MM.1S (cell line): ENCODE measurements at regions not wholly inside any gene's neighbourhood (a gene's known extent, or its start where the extent isn't known, plus 50 kb on each side); places are given as distances from the start of the nearest gene placed in this dataset.
"Not testable (repeated sequence)": the region's sequence is repeated elsewhere in the genome, so short reads cannot be mapped to it uniquely, and the experiment has no call there.

ENCODE experiments used
- DNase-seq: peaks from one replicate; pipeline ENCODE4 v3.0.0-alpha.2; 2015
- H2AFZ ChIP-seq: fragments of 300-600 bp; sonication (generic); 2 replicates; pipeline ENCODE4 v1.6.0; 2016; ENCODE audit warnings: antibody characterized with exemption, low read length
- H3F3A ChIP-seq: fragments of 300-600 bp; sonication (generic); 2 replicates; pipeline ENCODE4 v1.6.1; 2016; ENCODE audit warnings: mild to moderate bottlenecking, antibody characterized with exemption, low read length, moderate library complexity, mixed read lengths; ENCODE audit not compliant: insufficient read depth
- H3K27ac ChIP-seq: fragments of 300-600 bp; sonication (generic); 2 replicates; pipeline ENCODE4 v1.5.1; 2016; ENCODE audit warnings: mild to moderate bottlenecking, low read length
- H3K27me3 ChIP-seq: fragments of 300-600 bp; sonication (generic); replicated peaks from 2 replicates; pipeline ENCODE4 v1.6.0; 2016; ENCODE audit warnings: low read length; ENCODE audit not compliant: insufficient read depth
- H3K36me3 ChIP-seq: fragments of 300-600 bp; sonication (generic); replicated peaks from 2 replicates; pipeline ENCODE4 v1.6.1; 2016; ENCODE audit warnings: mild to moderate bottlenecking, low read length, mixed read lengths; ENCODE audit not compliant: insufficient read depth
- H3K4me1 ChIP-seq: fragments of 300-600 bp; sonication (generic); 2 replicates; pipeline ENCODE4 v1.6.1; 2016; ENCODE audit warnings: low read length, mixed read lengths
- H3K4me2 ChIP-seq: fragments of 300-600 bp; sonication (generic); 2 replicates; pipeline ENCODE4 v1.6.0; 2016; ENCODE audit warnings: low read depth, low read length
- H3K4me3 ChIP-seq: fragments of 300-600 bp; sonication (generic); 2 replicates; pipeline ENCODE4 v1.5.1; 2016; ENCODE audit warnings: low read length, mixed read lengths
- H3K79me2 ChIP-seq: fragments of 300-600 bp; sonication (generic); 2 replicates; pipeline ENCODE4 v1.6.1; 2016; ENCODE audit warnings: mixed run types, low read length, mixed read lengths
- H3K9ac ChIP-seq: fragments of 300-600 bp; sonication (generic); 2 replicates; pipeline ENCODE4 v1.6.1; 2016; ENCODE audit warnings: low read length, mixed read lengths
- H3K9me2 ChIP-seq: fragments of 300-600 bp; sonication (generic); replicated peaks from 2 replicates; pipeline ENCODE4 v1.6.1; 2016; ENCODE audit warnings: mild to moderate bottlenecking, low read length, mixed read lengths; ENCODE audit not compliant: insufficient read depth
- H3K9me3 ChIP-seq: fragments of 300-600 bp; sonication (generic); replicated peaks from 2 replicates; pipeline ENCODE4 v1.6.1; 2016; ENCODE audit warnings: mild to moderate bottlenecking, low read length, mixed read lengths; ENCODE audit not compliant: insufficient read depth
- H4K20me1 ChIP-seq: fragments of 300-600 bp; sonication (generic); 2 replicates; pipeline ENCODE4 v1.6.1; 2016; ENCODE audit warnings: mild to moderate bottlenecking, low read length, moderate library complexity, mixed read lengths; ENCODE audit not compliant: insufficient read depth
- CTCF ChIP-seq: fragments of 300-600 bp; sonication (generic); IDR thresholded peaks from 2 replicates; pipeline ENCODE4 v1.5.1; 2016; ENCODE audit warnings: antibody characterized with exemption, low read length, mixed read lengths
- EZH2 ChIP-seq: fragments of 300-600 bp; sonication (generic); optimal IDR thresholded peaks from 2 replicates; pipeline ENCODE3; 2017; ENCODE audit warnings: low read depth, mild to moderate bottlenecking, antibody characterized with exemption, low read length, mixed read lengths
- EZH2phosphoT487 ChIP-seq: fragments of 300-600 bp; sonication (generic); IDR thresholded peaks from 2 replicates; pipeline ENCODE4 v1.6.1; 2018; ENCODE audit warnings: antibody characterized with exemption, low read length

- no peaks in the 10 kb centered on the region for H3K4me1 ChIP-seq
- no peak for TF ChIP-seq CTCF
- no peak for TF ChIP-seq EZH2phosphoT487
- TF ChIP-seq EZH2 = no peak
- no peak overlapping the region for H3K9ac ChIP-seq
- no peaks in the 10 kb centered on the region for H3K36me3 ChIP-seq
- no peak overlapping the region for H2AFZ ChIP-seq
- no peaks in the 10 kb centered on the region for H4K20me1 ChIP-seq
- H3K9me2 ChIP-seq = no peaks in the 10 kb centered on the region
- H3K9me3 ChIP-seq = no peaks in the 10 kb centered on the region
- no peak for DNase-seq
- no peak overlapping the region for H3K4me2 ChIP-seq
- H3K79me2 ChIP-seq = no peaks in the 10 kb centered on the region
- H3F3A ChIP-seq = no peaks in the 10 kb centered on the region
- no peaks in the 10 kb centered on the region for H3K27me3 ChIP-seq
- H3K27ac ChIP-seq = no peak overlapping the region
- H3K4me3 ChIP-seq = no peak overlapping the region
These were observed 81.4 kb upstream of the ELAC2 start for GRCh38 chr17:13099089-13099735.

- TF ChIP-seq EZH2phosphoT487 = no peak
- TF ChIP-seq CTCF = no peak
- TF ChIP-seq EZH2 = no peak
- no peaks in the 10 kb centered on the region for H3F3A ChIP-seq
- H3K79me2 ChIP-seq = no peaks in the 10 kb centered on the region
- no peaks in the 10 kb centered on the region for H4K20me1 ChIP-seq
- H3K9ac ChIP-seq = no peak overlapping the region
- no peak for DNase-seq
- no peaks in the 10 kb centered on the region for H3K9me3 ChIP-seq
- no peaks in the 10 kb centered on the region for H3K27me3 ChIP-seq
- H3K4me1 ChIP-seq = no peaks in the 10 kb centered on the region
- no peak overlapping the region for H3K27ac ChIP-seq
- H3K4me2 ChIP-seq = no peak overlapping the region
- H2AFZ ChIP-seq = no peak overlapping the region
- H3K9me2 ChIP-seq = no peaks in the 10 kb centered on the region
- no peaks in the 10 kb centered on the region for H3K36me3 ChIP-seq
- no peak overlapping the region for H3K4me3 ChIP-seq
These were observed 78.5 kb upstream of the ELAC2 start for GRCh38 chr17:13096291-13096690.

GRCh38 chr17:13092010-13092409, 74.2 kb upstream of the ELAC2 start:
- not testable (repeated sequence) for H3K27me3 ChIP-seq, DNase-seq, H4K20me1 ChIP-seq, H3K4me3 ChIP-seq, H3K4me1 ChIP-seq, H3K36me3 ChIP-seq, H2AFZ ChIP-seq, H3K9me3 ChIP-seq, H3F3A ChIP-seq, H3K9me2 ChIP-seq, H3K9ac ChIP-seq, H3K27ac ChIP-seq, H3K79me2 ChIP-seq, H3K4me2 ChIP-seq

GRCh38 chr17:13088666-13089065, 70.8 kb upstream of the ELAC2 start:
- no peaks in the 10 kb centered on the region for H3K27me3 ChIP-seq
- no peaks in the 10 kb centered on the region for H3K9me2 ChIP-seq
- H4K20me1 ChIP-seq = no peaks in the 10 kb centered on the region
- DNase-seq = no peak
- no peaks in the 10 kb centered on the region for H3K36me3 ChIP-seq
- H3K4me3 ChIP-seq = no peak overlapping the region
- no peaks in the 10 kb centered on the region for H3K79me2 ChIP-seq
- H3K4me2 ChIP-seq = no peak overlapping the region
- no peak overlapping the region for H3K9ac ChIP-seq
- TF ChIP-seq EZH2 (no peak), EZH2phosphoT487 (no peak), CTCF (no peak)
- H3K27ac ChIP-seq = no peak overlapping the region
- no peaks in the 10 kb centered on the region for H3K4me1 ChIP-seq
- no peaks in the 10 kb centered on the region for H3F3A ChIP-seq
- no peaks in the 10 kb centered on the region for H3K9me3 ChIP-seq
- no peak overlapping the region for H2AFZ ChIP-seq
